Thyroid gland (tissue), 4 donors: ENCODE measurements at regions not wholly inside any gene's neighbourhood (a gene's known extent, or its start where the extent isn't known, plus 50 kb on each side); places are given as distances from the start of the nearest gene placed in this dataset.
A peak's percentile ranks its signal among the peaks of the same experiment; 100 is the strongest.

ENCODE experiments used
- POLR2A ChIP-seq, 2 donors: fragments of 450-650 bp; IDR thresholded peaks; one replicate each; pipeline ENCODE4 v1.6.1; 2017; ENCODE audit warnings: antibody characterized with exemption in 2 of 2, mild to moderate bottlenecking in 2 of 2, moderate library complexity in 1 of 2
- TF ChIP-seq, protein P1 (sequence below), 6 experiments: fragments of 200-600 bp in 3 of 6; fragments of 450-650 bp in 3 of 6; sonication (generic) in 3 of 6; IDR thresholded peaks; one replicate each; pipeline ENCODE4 v1.5.1; 2016 to 2019; ENCODE audit warnings: antibody characterized with exemption in 6 of 6, mild to moderate bottlenecking in 2 of 6, inconsistent platforms in 1 of 6, moderate library complexity in 1 of 6

DNA sequence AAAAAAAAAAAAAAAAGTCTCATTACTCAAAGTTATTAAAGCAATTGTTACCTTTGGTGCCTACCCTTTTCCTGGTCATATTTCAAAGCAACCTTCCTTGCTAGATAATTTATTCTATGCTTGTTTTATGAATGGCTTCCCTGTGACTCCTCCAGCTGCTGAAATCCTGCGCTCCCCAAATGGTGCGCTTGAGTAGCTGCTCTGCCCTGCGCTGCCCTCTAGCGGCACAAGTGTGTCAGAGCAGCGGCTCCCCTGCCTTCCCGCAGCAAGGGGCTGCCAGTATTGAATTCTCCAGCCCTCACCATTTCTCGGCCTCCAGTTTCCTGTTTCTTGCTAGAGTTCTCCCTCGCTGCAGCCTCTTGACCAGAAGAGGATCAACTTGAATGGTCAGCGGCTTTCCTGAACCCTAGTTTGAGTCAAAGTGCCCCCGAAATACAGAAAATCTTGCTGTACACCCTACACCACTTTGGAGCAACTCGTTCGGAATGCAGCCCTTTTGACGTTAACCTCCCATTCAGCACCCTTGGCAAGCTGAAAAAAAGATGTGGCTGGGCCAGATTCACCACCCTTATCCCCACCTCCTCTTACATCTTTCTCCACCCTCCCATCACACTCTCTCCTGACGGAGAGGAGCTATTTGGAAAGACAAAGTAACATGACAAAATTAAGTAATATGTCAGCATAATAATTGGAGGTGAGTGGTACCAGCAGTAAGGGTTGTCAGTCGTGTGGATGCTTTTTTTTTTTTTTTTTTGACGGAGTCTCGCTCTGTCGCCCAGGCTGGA, 60.4 kb upstream of the KLHL31 start:
- TF ChIP-seq, protein P1, sequence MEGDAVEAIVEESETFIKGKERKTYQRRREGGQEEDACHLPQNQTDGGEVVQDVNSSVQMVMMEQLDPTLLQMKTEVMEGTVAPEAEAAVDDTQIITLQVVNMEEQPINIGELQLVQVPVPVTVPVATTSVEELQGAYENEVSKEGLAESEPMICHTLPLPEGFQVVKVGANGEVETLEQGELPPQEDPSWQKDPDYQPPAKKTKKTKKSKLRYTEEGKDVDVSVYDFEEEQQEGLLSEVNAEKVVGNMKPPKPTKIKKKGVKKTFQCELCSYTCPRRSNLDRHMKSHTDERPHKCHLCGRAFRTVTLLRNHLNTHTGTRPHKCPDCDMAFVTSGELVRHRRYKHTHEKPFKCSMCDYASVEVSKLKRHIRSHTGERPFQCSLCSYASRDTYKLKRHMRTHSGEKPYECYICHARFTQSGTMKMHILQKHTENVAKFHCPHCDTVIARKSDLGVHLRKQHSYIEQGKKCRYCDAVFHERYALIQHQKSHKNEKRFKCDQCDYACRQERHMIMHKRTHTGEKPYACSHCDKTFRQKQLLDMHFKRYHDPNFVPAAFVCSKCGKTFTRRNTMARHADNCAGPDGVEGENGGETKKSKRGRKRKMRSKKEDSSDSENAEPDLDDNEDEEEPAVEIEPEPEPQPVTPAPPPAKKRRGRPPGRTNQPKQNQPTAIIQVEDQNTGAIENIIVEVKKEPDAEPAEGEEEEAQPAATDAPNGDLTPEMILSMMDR (IDR thresholded peaks at IDR 0.05): peak; percentile 91 to 97 (median 94)
- TF ChIP-seq POLR2A (IDR thresholded peaks at IDR 0.05): no peak
